Karpas-422 (cell line): ENCODE measurements at regions not wholly inside any gene's neighbourhood (a gene's known extent, or its start where the extent isn't known, plus 50 kb on each side); places are given as distances from the start of the nearest gene placed in this dataset.

Experiments used
- DNase-seq: peaks from one replicate; pipeline ENCODE4 v3.0.0-alpha.2; 2015
- H2AFZ ChIP-seq: fragments of 200-600 bp; sonication (generic); 2 replicates; pipeline ENCODE4 v1.6.1; 2014; ENCODE audit warnings: antibody characterized with exemption, low read length, mixed read lengths
- H3K27ac ChIP-seq: fragments of 200-600 bp; sonication (generic); 2 replicates; pipeline ENCODE4 v1.5.1; 2014; ENCODE audit warnings: mild to moderate bottlenecking, low read length, moderate library complexity
- H3K27me3 ChIP-seq: fragments of 200-600 bp; sonication (generic); 2 replicates; pipeline ENCODE4 v1.6.1; 2014; ENCODE audit warnings: low read length, mixed read lengths
- H3K36me3 ChIP-seq: fragments of 200-600 bp; sonication (generic); 2 replicates; pipeline ENCODE4 v1.6.1; 2014; ENCODE audit warnings: low read length, mixed read lengths; ENCODE audit not compliant: insufficient read depth
- H3K4me1 ChIP-seq: fragments of 200-600 bp; sonication (generic); 2 replicates; pipeline ENCODE4 v1.6.1; 2014; ENCODE audit warnings: mild to moderate bottlenecking, low read length, mixed read lengths
- H3K4me2 ChIP-seq: fragments of 200-600 bp; sonication (generic); 2 replicates; pipeline ENCODE4 v1.6.1; 2014; ENCODE audit warnings: low read length, low read depth, mild to moderate bottlenecking; ENCODE audit not compliant: poor library complexity, severe bottlenecking
- H3K4me3 ChIP-seq: fragments of 200-600 bp; sonication (generic); 2 replicates; pipeline ENCODE4 v1.5.1; 2014; ENCODE audit warnings: mild to moderate bottlenecking, antibody characterized with exemption, low read length, mixed read lengths
- H3K79me2 ChIP-seq: fragments of 200-600 bp; sonication (generic); 2 replicates; pipeline ENCODE4 v1.6.1; 2014; ENCODE audit warnings: mild to moderate bottlenecking, low read length, mixed read lengths
- H3K9ac ChIP-seq: fragments of 200-600 bp; sonication (generic); 2 replicates; pipeline ENCODE4 v1.6.0; 2014; ENCODE audit warnings: low read length
- H3K9me2 ChIP-seq: fragments of 200-600 bp; sonication (generic), shearing (Covaris generic); replicated peaks from 2 replicates; pipeline ENCODE4 v1.6.0; 2014; ENCODE audit warnings: mild to moderate bottlenecking, low read length, moderate library complexity; ENCODE audit not compliant: insufficient read depth
- H3K9me3 ChIP-seq: fragments of 300-700, 200-600 bp; sonication (generic); 2 replicates; pipeline ENCODE4 v1.6.1; 2014; ENCODE audit warnings: low read length, mixed read lengths
- H4K20me1 ChIP-seq: fragments of 200-600 bp; sonication (generic); 2 replicates; pipeline ENCODE4 v1.6.1; 2014; ENCODE audit warnings: mild to moderate bottlenecking, antibody characterized with exemption, low read length, low read depth; ENCODE audit not compliant: insufficient read depth

GRCh38 chr21:25398630-25399029 lies 208.7 kb downstream of the MRPL39 start:
- Histone ChIP-seq H3K36me3 (no peaks in the 10 kb centered on the region), H3K9me3 (no peaks in the 10 kb centered on the region), H3K27ac (no peak overlapping the region), H3K4me1 (no peaks in the 10 kb centered on the region), H3K4me3 (no peak overlapping the region), H2AFZ (no peak overlapping the region), H3K9me2 (no peaks in the 10 kb centered on the region), H3K9ac (no peak overlapping the region), H3K79me2 (no peaks in the 10 kb centered on the region), H3K4me2 (no peak overlapping the region), H3K27me3 (no peaks in the 10 kb centered on the region), H4K20me1 (no peaks in the 10 kb centered on the region)
- no peak for DNase-seq

- Histone ChIP-seq H3K36me3 (no peaks in the 10 kb centered on the region), H3K27me3 (no peaks in the 10 kb centered on the region), H4K20me1 (no peaks in the 10 kb centered on the region), H3K4me1 (no peaks in the 10 kb centered on the region), H3K4me3 (no peak overlapping the region), H3K9me2 (no peaks in the 10 kb centered on the region), H3K79me2 (no peaks in the 10 kb centered on the region), H3K9me3 (no peaks in the 10 kb centered on the region), H3K27ac (no peak overlapping the region), H2AFZ (0 out of 2 replicates have a peak overlapping the region, but pooled peaks have one; percentile 9), H3K4me2 (no peak overlapping the region), H3K9ac (no peak overlapping the region)
- DNase-seq: no peak
These were observed 211.1 kb downstream of the MRPL39 start for GRCh38 chr21:25396135-25396711.

- Histone ChIP-seq H4K20me1 (no peaks in the 10 kb centered on the region), H3K27me3 (no peaks in the 10 kb centered on the region), H3K36me3 (no peaks in the 10 kb centered on the region), H3K4me2 (no peak overlapping the region), H3K9me2 (no peaks in the 10 kb centered on the region), H3K4me3 (no peak overlapping the region), H3K27ac (no peak overlapping the region), H3K4me1 (no peaks in the 10 kb centered on the region), H3K9ac (no peak overlapping the region), H3K9me3 (no peaks in the 10 kb centered on the region), H3K79me2 (no peaks in the 10 kb centered on the region), H2AFZ (no peak overlapping the region)
- DNase-seq: no peak
These were observed 215.5 kb downstream of the MRPL39 start for GRCh38 chr21:25391777-25392176.

GRCh38 chr21:25390701-25391100 lies 216.6 kb downstream of the MRPL39 start:
- Histone ChIP-seq H2AFZ (no peak overlapping the region), H3K36me3 (no peaks in the 10 kb centered on the region), H3K4me1 (no peaks in the 10 kb centered on the region), H3K79me2 (no peaks in the 10 kb centered on the region), H3K9me3 (no peaks in the 10 kb centered on the region), H3K9me2 (no peaks in the 10 kb centered on the region), H3K9ac (no peak overlapping the region), H3K4me2 (no peak overlapping the region), H4K20me1 (no peaks in the 10 kb centered on the region), H3K4me3 (no peak overlapping the region), H3K27ac (no peak overlapping the region), H3K27me3 (no peaks in the 10 kb centered on the region)
- no peak for DNase-seq

- H3K27me3 ChIP-seq: no peaks in the 10 kb centered on the region
- H3K79me2 ChIP-seq: no peaks in the 10 kb centered on the region
- H3K36me3 ChIP-seq: no peaks in the 10 kb centered on the region
- no peaks in the 10 kb centered on the region for H4K20me1 ChIP-seq
- DNase-seq: no peak
- no peaks in the 10 kb centered on the region for H3K9me3 ChIP-seq
- H3K4me3 ChIP-seq: no peak overlapping the region
- no peak overlapping the region for H2AFZ ChIP-seq
- no peaks in the 10 kb centered on the region for H3K4me1 ChIP-seq
- H3K9ac ChIP-seq: no peak overlapping the region
- H3K9me2 ChIP-seq: no peaks in the 10 kb centered on the region
- no peak overlapping the region for H3K4me2 ChIP-seq
- no peak overlapping the region for H3K27ac ChIP-seq
These were observed 219.6 kb downstream of the MRPL39 start for GRCh38 chr21:25387665-25388064.

GRCh38 chr21:25385911-25386474 lies 221.3 kb downstream of the MRPL39 start:
- Histone ChIP-seq H3K4me3 (no peak overlapping the region), H3K9ac (no peak overlapping the region), H3K27ac (no peak overlapping the region), H3K36me3 (no peaks in the 10 kb centered on the region), H3K27me3 (no peaks in the 10 kb centered on the region), H3K9me3 (no peaks in the 10 kb centered on the region), H2AFZ (no peak overlapping the region), H3K4me2 (no peak overlapping the region), H3K4me1 (no peaks in the 10 kb centered on the region), H3K9me2 (no peaks in the 10 kb centered on the region), H3K79me2 (no peaks in the 10 kb centered on the region), H4K20me1 (no peaks in the 10 kb centered on the region)
- peak; percentile 73 for DNase-seq

- no peak overlapping the region for H2AFZ ChIP-seq
- no peak overlapping the region for H3K27ac ChIP-seq
- H3K36me3 ChIP-seq: no peaks in the 10 kb centered on the region
- H3K79me2 ChIP-seq: no peaks in the 10 kb centered on the region
- H3K4me2 ChIP-seq: no peak overlapping the region
- no peaks in the 10 kb centered on the region for H3K9me3 ChIP-seq
- no peaks in the 10 kb centered on the region for H4K20me1 ChIP-seq
- no peak overlapping the region for H3K4me3 ChIP-seq
- DNase-seq: no peak
- H3K27me3 ChIP-seq: no peaks in the 10 kb centered on the region
- H3K9ac ChIP-seq: no peak overlapping the region
- no peaks in the 10 kb centered on the region for H3K4me1 ChIP-seq
- H3K9me2 ChIP-seq: no peaks in the 10 kb centered on the region
These were observed 221.9 kb downstream of the MRPL39 start for GRCh38 chr21:25385341-25385740.

GRCh38 chr21:25384782-25385181 lies 222.5 kb downstream of the MRPL39 start:
- no peaks in the 10 kb centered on the region for H3K36me3 ChIP-seq
- no peaks in the 10 kb centered on the region for H4K20me1 ChIP-seq
- no peak overlapping the region for H3K4me3 ChIP-seq
- no peaks in the 10 kb centered on the region for H3K4me1 ChIP-seq
- no peak overlapping the region for H3K9ac ChIP-seq
- no peak overlapping the region for H2AFZ ChIP-seq
- no peaks in the 10 kb centered on the region for H3K9me2 ChIP-seq
- no peaks in the 10 kb centered on the region for H3K9me3 ChIP-seq
- H3K27ac ChIP-seq: no peak overlapping the region
- no peak for DNase-seq
- H3K4me2 ChIP-seq: no peak overlapping the region
- no peaks in the 10 kb centered on the region for H3K79me2 ChIP-seq
- H3K27me3 ChIP-seq: no peaks in the 10 kb centered on the region
